ENCODE measurements at regions not wholly inside any gene's neighbourhood (a gene's known extent, or its start where the extent isn't known, plus 50 kb on each side); places are given as distances from the start of the nearest gene placed in this dataset.

DNA sequence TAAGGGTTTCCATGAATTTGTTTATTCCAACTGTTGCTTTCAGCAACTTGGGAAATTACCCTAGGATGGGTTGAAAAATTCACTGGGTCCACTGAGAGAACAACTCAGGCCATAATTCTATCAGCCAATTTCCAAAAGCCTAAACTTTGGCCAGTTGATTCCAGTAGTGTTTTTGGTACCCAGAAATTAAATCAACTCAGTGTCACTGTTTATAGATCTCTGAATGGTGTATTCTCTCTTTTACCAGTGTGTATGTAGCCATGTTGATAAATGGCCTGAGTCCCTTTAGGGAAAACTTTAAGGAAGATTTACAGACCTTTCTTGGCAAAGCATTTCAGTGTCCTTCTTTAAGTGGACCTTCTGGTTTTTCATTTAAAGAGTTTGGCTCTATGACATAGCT, 636.4 kb downstream of the OTOL1 start:
- Histone ChIP-seq H2AFZ (ENCODE audit: low read length) (no peak overlapping the region), H3K9me3 (ENCODE audit: low read depth, low read length) (no peaks in the 10 kb centered on the region)

DNA sequence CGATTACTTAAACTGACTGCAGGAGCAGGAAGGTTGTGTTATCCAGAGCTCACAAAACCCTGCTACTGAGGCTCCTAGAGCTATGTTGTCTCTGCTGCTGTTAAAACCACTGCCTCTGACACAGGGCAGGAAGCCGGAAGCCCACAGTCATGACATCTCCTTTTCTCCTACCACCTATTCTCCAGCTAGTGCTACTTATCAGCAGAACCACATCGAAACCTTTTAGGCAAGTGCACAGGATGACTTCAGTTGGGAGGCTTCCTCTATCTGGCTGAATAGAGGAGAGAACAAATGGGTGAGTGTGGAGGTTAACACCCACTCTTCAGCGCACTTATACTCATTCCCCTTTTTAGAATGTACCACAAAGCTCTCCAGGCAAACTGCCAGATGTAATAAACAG, 638.0 kb downstream of the OTOL1 start:
- peak overlapping the region; percentile 74 for H2AFZ ChIP-seq (ENCODE audit: low read length)
- no peak for TF ChIP-seq CTCF (IDR thresholded peaks at IDR 0.05; ENCODE audit: extremely low read depth, low read depth, low read length)
- H3K27ac ChIP-seq (ENCODE audit: low read depth, low read length), result no peak overlapping the region
- H3K4me2 ChIP-seq (ENCODE audit: insufficient read depth, low read length), result no peak overlapping the region
- peaks cover 4% of the 10 kb centered on the region for H3K4me1 ChIP-seq (ENCODE audit: insufficient read depth, low read length)
- H3K9me3 ChIP-seq (ENCODE audit: low read depth, low read length), result no peaks in the 10 kb centered on the region
- no peaks in the 10 kb centered on the region for H3K27me3 ChIP-seq (ENCODE audit: insufficient read depth, low read length)
- H3K79me2 ChIP-seq (ENCODE audit: insufficient read depth, low read length), result no peaks in the 10 kb centered on the region
- no peak for DNase-seq (ENCODE audit: insufficient read length, low spot score, missing footprints)
- H4K20me1 ChIP-seq (ENCODE audit: insufficient read depth, low read length), result no peaks in the 10 kb centered on the region
- no peak overlapping the region for H3K4me3 ChIP-seq (ENCODE audit: insufficient read depth, low read length)
- H3K36me3 ChIP-seq (ENCODE audit: insufficient read depth, low read length), result no peaks in the 10 kb centered on the region

More for the DNA sequence above, 636.4 kb downstream of the OTOL1 start:
- no peak for TF ChIP-seq CTCF (IDR thresholded peaks at IDR 0.05; ENCODE audit: extremely low read depth, low read depth, low read length)
- no peak overlapping the region for H3K27ac ChIP-seq (ENCODE audit: low read depth, low read length)
- no peaks in the 10 kb centered on the region for H3K27me3 ChIP-seq (ENCODE audit: insufficient read depth, low read length)
- H3K79me2 ChIP-seq (ENCODE audit: insufficient read depth, low read length), result no peaks in the 10 kb centered on the region
- peaks cover 4% of the 10 kb centered on the region for H3K4me1 ChIP-seq (ENCODE audit: insufficient read depth, low read length)
- H3K36me3 ChIP-seq (ENCODE audit: insufficient read depth, low read length), result no peaks in the 10 kb centered on the region
- H4K20me1 ChIP-seq (ENCODE audit: insufficient read depth, low read length), result no peaks in the 10 kb centered on the region
- H3K4me3 ChIP-seq (ENCODE audit: insufficient read depth, low read length), result no peak overlapping the region
- no peak overlapping the region for H3K4me2 ChIP-seq (ENCODE audit: insufficient read depth, low read length)
- DNase-seq (ENCODE audit: insufficient read length, low spot score, missing footprints), result no peak

GRCh38 chr3:162136136-162136535, 639.5 kb downstream of the OTOL1 start:
- Histone ChIP-seq H3K79me2 (ENCODE audit: insufficient read depth, low read length) (no peaks in the 10 kb centered on the region), H4K20me1 (ENCODE audit: insufficient read depth, low read length) (no peaks in the 10 kb centered on the region), H3K27ac (ENCODE audit: low read depth, low read length) (no peak overlapping the region), H3K4me1 (ENCODE audit: insufficient read depth, low read length) (peaks cover 14% of the 10 kb centered on the region), H2AFZ (ENCODE audit: low read length) (peak overlapping the region; percentile 35), H3K4me3 (ENCODE audit: insufficient read depth, low read length) (no peak overlapping the region), H3K36me3 (ENCODE audit: insufficient read depth, low read length) (no peaks in the 10 kb centered on the region), H3K4me2 (ENCODE audit: insufficient read depth, low read length) (no peak overlapping the region), H3K27me3 (ENCODE audit: insufficient read depth, low read length) (no peaks in the 10 kb centered on the region), H3K9me3 (ENCODE audit: low read depth, low read length) (no peaks in the 10 kb centered on the region)
- no peak for TF ChIP-seq CTCF (IDR thresholded peaks at IDR 0.05; ENCODE audit: extremely low read depth, low read depth, low read length)
- no peak for DNase-seq (ENCODE audit: insufficient read length, low spot score, missing footprints)

DNA sequence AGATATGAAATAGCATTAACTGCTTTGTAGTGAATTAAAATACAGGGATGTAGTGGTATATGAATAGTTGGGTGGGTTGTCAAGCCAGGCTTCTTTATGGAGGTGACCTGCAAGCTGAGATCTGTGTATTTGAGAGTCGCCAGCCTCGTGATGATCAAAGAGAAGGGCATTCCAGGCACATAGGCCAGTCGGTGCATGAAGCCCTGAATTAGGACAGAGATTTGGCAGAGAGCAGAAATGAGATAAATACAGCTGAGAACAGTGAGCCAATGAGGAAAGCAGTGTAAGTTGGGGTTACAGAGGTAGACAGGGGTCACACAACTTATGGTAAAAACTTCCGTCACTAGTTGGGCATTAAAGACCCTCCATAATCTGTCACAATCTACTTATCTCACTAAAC, 641.9 kb downstream of the OTOL1 start:
- H3K4me2 ChIP-seq (ENCODE audit: insufficient read depth, low read length), result no peak overlapping the region
- peak overlapping the region; percentile 43 for H2AFZ ChIP-seq (ENCODE audit: low read length)
- H3K4me3 ChIP-seq (ENCODE audit: insufficient read depth, low read length), result no peak overlapping the region
- no peaks in the 10 kb centered on the region for H4K20me1 ChIP-seq (ENCODE audit: insufficient read depth, low read length)
- H3K4me1 ChIP-seq (ENCODE audit: insufficient read depth, low read length), result peaks cover 37% of the 10 kb centered on the region
- H3K36me3 ChIP-seq (ENCODE audit: insufficient read depth, low read length), result no peaks in the 10 kb centered on the region
- no peaks in the 10 kb centered on the region for H3K27me3 ChIP-seq (ENCODE audit: insufficient read depth, low read length)
- H3K79me2 ChIP-seq (ENCODE audit: insufficient read depth, low read length), result no peaks in the 10 kb centered on the region
- H3K9me3 ChIP-seq (ENCODE audit: low read depth, low read length), result no peaks in the 10 kb centered on the region
- DNase-seq (ENCODE audit: insufficient read length, low spot score, missing footprints), result no peak
- H3K27ac ChIP-seq (ENCODE audit: low read depth, low read length), result no peak overlapping the region
- TF ChIP-seq CTCF (IDR thresholded peaks at IDR 0.05; ENCODE audit: extremely low read depth, low read depth, low read length), result no peak

All from osteoblast (primary cell).